CD4-positive, alpha-beta T cell treated with Interleukin-15 for 1 hour (primary cell): ENCODE measurements at regions not wholly inside any gene's neighbourhood (a gene's known extent, or its start where the extent isn't known, plus 50 kb on each side); places are given as distances from the start of the nearest gene placed in this dataset.
"Not testable (repeated sequence)": the region's sequence is repeated elsewhere in the genome, so short reads cannot be mapped to it uniquely, and the experiment has no call there.

Experiments
- DNase-seq: peaks from one replicate; pipeline ENCODE4 v3.0.0-alpha.2; 2020

DNA sequence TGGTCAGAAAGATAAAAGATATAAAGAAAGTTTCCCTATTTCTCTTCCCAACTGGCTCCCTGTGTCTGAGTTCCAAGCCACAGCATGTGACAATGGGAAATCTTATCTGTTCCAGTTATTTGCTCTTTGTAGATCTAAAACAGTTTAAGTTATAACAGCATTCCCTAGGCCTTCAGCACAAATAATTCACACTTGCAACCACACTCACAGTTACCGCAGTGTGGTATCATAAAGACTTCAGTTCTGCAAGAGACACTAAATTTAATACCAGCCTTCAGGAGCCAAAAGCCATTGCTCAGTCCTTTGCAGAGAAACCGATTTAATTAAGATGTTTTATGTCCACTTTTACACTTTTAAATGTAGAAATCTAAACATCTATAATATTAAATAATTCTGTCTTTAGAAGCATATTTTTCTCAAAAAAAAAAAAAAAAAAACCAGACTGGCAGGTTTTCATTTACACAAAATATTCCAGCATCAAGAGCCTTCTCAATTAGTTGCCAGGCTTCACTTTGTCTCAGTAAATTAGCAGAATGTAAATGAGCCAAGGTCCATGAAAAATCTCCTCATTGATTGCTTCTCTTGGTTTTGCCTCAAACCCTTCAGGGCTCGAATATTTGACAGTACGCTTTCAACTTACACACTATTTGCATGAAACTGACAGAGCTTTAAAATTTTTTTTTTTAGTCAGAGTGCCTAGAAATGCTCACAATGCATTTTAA is 300.0 kb upstream of the DDI1 start:
- no peak for DNase-seq

DNA sequence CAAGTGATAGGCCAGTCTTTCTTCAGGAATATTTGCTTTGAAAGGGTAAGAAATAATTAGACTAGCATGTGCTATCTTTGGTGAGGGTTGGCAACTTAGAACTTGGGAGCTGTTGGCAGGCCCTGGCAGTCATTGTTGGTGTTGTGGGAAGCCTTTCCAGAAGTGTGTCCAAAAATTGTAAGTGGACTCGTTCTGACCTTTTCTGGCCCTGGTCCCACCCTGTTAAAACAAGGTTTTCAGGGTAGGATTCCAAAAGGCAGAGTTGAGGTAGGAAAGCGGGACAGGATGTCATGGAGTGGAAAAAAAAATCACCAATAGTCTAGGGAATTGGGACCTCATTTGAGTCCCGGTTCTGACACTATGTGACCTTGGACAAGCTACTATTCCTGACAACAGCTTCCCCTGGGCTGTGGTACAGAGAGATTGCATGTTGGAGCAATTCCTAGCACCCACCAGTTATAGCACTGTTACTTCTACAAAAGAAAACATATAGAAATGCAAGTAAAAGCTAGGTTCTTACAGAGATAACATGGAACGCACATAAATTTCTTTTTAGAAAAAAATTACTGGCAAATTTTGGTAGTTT is 299.3 kb upstream of the DDI1 start:
- DNase-seq: no peak

DNA sequence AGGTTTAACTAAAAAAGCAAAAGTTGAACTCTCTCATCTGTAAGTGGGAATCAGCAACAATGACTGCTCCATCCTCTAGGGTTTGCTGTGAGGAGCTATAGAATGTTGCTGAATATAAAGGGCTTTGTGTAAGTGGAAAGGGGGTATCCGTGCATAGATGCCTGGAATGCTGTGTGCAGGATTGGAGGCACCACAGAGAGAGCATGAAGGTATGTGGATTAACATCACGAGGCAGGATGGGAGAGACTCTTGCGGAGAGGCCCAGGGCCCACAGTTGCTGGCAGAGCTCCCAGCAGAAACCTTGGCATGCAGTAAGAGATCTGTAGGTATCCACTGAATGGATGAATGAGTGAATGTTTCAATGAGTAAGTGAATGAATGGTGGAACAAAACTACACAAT is 298.7 kb upstream of the DDI1 start:
- no peak for DNase-seq

DNA sequence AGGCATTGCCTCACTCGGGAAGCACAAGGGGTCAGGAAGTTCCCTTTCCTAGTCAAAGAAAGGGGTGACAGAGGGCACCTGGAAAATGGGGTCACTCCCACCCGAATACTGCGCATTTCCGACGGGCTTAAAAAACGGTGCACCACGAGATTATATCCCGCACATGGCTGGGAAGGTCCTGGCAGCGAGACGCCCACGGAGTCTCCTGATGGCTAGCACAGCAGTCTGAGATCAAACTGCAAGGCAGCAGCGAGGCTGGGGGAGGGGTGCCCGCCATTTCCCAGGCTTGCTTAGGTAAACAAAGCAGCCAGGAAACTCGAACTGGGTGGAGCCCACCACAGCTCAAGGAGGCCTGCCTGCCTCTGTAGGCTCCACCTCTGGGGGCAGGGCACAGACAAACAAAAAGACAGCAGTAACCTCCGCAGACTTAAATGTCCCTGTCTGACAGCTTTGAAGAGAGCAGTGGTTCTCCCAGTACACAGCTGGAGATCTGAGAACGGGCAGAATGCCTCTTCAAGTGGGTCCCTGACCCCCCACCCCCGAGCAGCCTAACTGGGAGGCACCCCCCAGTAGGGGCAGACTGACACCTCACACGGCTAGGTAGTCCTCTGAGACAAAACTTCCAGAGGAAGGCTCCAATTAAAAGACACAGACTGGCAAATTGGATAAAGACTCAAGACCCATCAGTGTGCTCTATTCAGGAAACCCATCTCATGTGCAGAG is 297.2 kb upstream of the DDI1 start:
- DNase-seq: not testable (repeated sequence)

DNA sequence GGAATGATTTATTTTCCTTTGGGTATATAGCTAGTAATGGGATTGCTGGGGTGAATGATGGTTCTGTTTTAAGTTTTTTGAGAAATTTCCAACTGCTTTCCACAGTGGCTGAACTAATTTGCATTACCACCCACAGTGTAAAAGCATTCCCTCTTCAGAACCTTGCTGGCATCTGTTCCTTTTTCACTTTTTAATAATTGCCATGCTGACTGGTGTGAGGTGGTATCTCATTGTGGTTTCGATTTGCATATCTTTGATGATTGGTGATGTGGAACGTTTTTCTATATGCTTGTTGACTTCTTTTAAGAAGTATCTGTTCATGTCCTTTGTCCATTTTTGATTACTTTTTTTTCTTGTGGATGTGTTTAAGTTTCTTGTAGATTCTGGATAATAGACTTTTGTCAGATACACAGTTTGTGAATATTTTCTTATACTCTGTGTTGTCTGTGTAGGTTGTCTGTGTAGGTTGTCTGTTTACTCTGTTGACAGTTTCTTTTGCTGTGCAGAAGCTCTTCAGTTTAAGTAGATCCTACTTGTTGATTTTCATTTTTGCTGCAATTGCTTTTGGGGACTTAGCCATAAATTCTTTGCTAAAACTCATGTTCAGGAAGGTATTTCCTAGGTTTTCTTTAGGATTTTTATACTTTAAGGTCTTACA is 291.8 kb upstream of the DDI1 start:
- no peak for DNase-seq

DNA sequence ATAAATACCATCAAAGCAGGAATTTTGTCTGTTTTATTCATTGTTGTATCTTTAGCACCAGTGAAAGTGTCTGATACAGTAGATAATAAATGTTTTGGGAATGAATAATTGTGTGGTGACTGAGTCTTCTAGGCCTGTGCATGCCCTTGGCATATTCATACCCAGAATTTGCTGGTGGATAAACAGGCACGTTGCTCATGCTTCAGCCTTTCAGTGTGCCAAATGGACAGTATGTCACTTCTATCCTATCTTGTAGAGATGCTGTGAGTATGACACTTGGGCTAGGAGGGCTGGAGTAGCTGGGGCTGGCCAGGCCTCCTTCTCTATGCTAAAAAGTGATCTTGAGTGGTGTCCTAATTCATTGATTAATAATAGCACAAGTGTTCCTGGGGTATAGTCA is 287.3 kb upstream of the DDI1 start:
- no peak for DNase-seq

DNA sequence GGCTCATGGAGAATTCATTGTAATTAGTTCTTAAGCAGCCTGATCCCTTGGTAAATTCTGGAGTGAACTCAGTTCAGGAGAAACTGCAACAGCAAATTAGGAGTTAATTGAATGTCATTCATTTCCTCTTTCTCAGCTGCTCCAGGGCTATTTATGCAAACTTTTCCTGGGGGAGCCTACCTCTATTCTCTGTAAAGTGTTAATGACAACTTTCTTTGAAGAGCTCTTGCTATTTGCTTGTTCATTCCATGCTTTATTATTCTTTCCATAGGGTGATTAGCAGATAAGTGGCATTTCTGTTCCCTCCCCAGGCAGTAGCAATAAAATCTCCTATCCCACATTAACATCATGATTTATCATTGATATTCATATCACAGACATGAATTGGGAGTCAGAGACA is 267.6 kb upstream of the DDI1 start:
- DNase-seq: no peak

DNA sequence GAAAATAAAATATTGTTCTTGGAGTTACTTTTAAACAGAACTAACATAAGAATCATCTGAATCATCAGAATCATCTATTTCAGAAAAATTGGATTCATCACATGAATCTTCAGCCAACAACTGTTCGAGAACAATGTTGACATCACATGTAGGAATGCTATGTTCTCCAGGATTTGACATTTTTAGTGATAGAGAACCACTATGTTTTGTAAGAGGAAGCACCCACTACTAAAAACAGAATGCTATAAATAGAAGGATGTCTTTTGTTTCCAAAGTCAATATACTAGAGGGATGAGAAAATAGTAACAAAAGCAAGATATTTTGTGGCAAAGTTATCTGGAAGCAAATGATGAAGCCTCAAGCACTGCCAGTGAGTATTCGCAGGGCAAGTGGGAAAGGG is 263.4 kb upstream of the DDI1 start:
- DNase-seq: no peak

DNA sequence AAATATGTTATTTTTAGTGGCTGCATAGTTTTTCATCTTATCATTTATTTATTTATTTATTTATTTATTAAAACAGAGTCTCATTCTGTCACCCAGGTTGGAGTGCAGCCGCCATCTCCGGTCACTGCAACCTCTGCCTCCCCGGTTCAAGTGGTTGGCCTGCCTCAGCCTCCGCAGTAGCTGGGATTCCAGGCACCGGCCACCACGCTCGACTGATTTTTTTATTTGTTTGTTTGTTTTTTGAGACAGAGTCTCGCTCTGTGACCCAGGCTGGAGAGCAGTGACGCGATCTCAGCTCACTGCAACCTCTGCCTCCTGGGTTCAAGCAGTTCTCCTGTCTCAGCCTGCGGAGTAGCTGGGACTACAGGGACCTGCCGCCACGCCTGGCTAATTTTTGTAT is 262.9 kb upstream of the DDI1 start:
- no peak for DNase-seq

DNA sequence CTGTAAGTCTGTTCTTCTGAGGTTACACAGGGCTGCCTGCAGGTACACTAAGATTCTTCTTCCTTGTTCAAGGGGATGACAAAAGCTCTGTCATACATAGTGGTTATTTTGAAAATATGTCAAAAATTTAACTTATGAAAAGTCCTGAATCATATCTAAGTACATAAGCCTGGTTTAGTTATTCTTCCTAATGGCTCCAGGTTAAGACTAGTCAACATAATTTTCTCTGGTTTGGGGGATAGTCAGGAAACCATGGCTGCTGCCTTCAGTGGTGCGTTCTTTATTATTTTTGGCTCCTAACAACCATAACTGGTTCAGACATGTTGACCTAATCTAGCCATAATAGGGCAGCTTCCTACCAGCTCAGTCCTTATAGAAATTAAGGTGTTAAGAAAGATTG is 257.4 kb upstream of the DDI1 start:
- no peak for DNase-seq

DNA sequence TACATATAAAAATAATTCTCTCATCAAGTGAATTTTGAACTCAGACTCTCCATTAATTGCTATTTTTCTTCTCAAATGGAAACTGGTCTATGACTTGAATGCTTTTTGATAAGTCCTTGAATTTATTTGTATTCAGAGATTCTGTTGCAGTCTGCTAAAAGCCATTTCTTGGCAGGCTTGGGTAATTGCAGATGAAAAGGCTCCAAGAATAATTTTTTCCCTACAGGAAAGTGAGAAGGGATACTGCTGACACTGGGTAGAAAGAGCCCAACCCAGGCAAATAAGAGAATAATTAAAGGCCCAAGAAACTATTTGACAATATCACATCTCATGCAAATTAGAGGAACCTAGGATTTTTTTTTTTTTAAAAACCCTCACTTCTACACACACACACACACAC is 246.5 kb upstream of the DDI1 start:
- no peak for DNase-seq

DNA sequence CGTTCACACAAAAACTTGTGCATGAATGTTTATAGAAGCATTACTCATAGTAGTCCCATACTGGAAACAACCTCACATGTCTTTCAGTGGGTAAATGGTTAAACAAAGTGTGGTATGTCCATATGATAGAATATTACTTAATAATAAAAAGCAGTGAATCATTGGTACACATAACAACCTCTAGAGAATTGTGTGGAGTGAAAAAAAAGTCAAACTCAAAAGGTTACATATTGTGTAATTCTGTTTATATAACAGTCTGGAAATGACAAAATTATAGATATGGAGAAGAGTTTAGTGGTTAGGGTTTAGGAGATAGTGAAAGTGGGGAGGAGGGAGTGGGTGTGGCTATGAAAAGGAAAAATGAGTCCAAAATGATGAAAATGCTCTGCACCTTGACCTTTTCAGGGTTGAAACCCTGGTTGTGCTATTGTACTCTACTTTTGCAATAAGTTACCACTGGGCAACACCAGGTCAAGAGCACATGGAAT is 243.4 kb upstream of the DDI1 start:
- DNase-seq: no peak

DNA sequence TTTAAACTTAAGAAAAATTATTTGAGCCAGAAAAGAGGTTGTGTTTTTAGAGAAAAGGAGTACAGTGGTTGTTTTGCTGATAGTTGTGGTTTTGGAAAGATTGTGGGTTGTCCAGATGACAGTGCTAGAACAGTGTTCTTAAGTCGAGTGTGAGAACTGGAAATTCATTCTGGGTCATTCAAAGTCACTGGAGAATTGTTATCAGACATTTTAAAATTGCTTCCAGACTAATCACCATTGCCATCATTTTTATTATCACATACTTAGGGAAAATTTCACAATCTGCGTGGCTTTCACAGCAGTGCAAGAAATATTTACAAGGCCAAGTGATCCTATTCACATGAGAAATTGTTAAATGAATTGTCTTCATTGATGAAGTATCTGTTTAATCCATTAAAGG is 242.2 kb upstream of the DDI1 start:
- DNase-seq: no peak

DNA sequence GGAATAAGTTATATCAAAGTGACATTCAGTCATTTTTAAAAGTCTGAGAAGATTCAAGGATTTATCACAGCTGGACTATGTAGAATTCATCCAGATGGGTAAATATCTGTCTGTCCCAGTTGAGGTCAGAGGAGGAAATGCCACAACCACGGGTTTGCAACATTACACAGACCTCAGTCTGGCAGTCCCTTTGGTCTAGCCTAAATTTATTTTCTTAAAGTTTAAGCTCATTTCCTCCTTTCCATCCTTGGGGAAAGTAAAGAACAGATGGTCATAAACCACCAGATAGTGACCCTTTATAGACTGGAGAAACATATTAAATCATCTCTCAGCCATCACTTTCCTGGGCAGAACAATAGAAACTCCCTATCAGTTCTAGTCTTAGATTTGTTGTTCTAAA is 238.4 kb upstream of the DDI1 start:
- DNase-seq: no peak

DNA sequence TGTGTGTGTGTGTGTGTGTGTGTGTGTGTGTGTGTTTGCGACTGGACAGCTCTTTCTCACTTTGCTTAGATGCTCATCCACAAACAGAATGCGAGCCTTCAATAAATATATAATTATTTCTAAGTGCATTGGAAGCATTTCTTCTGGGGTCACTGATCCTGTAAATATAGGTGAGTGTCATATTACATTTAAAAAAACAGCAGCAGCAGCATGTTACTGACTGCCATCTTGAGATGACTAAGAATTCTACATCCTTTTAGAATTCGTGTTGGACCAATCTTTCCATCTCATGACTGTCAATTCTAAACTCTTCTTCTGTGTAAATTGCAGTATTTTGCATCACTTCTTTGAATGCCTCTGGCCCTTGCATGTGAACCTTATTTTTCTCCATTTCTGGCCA is 238.0 kb upstream of the DDI1 start:
- no peak for DNase-seq

DNA sequence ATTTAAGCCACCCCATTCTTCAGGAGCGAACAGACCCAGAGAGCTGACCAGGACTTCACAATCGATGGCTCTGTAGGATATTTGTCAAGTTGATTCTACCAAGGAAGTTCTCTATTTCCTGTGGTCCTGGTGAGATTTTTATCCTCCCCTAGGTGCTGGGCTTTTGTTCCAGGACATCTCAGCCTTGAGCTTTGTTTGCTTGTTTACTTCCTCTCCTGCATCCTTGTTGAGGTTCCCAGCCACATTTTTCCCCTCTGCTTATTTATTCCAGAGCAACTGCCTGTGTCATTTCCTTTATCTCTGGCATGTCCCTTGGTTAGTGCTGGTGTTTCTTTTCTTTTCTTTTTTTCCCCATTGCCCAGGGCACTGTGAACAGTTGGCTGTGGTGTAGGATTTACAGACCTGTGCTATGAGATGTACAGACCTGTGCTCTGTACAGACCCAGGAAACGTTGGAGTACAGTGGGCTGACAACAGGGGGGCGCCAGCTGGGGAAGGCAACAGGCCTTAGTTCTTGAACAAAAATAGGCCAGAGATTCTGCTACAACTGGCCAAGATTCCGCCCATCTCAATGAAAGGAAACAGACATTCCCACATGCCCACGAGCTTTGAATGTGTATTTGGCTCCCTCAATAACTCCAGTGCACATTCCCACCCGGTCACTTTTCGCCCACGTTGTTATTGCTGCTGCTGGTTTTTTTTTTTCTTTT is 235.9 kb upstream of the DDI1 start:
- DNase-seq: no peak

DNA sequence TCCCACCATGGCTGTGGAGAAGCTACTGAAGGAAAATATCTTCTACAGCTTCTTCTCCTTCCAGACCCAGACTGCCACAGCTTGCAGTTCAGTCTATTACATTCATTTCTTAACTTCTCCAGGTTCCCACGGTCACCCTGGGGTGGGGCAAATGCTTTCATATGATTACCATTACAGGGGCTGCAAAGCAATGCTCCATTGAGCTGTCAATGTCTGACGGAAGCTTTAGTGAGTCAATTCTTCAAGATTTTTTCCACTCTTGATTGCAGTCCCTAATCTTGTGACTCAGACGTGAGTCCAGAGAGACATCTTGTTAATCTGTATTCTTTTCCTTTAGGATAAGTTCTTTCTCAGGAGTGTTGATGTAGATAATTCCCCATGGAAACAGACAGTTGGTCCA is 233.4 kb upstream of the DDI1 start:
- DNase-seq: no peak

DNA sequence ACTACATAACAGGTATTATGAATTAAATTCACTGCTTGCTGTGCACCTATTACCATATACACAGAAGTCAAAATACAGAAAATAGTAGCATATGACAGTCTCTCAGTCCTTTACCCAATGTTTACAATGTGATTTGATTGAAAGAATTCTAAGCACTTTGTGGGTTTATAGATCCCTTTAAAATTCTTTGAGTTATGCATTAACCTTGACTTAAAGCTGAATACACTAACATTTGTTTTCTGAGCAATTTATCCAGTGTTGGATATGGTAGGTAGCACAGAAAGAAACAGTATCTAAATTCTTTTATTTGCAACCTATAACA is 230.8 kb upstream of the DDI1 start:
- DNase-seq: no peak

DNA sequence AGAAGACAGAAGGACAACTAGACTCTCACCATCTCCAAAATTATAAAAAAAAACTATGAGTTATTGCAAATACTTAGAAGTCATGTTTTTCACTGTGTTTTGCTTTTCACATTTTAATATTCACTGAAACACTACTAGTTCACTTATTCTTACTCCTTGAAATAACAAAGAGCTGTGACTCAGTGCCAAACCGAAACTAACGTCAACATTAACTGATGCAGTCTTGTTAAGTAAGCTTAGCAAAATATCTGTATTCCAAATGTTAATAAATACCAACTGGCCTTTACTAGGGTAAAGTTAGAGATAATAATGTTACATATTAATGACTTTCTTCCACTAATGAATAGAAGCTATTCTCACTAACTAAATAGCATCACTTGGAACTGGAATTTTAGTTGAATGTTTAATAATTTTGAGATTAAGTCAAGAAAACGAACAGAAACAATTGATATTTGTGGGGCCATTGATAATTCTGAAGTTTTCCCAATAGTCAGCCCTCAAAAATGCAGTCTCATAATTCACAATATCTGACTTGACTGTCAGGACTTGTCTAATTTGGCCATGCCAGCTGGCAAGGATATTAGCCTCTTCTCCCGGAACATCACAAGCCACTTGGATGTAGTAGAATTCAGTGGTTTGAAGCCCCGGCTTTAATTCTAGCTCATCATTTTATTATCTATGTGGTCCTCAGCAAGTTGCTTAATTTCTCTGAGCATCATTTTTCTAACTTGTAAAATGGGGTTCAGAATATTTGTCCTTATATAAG is 230.1 kb upstream of the DDI1 start:
- DNase-seq: no peak

DNA sequence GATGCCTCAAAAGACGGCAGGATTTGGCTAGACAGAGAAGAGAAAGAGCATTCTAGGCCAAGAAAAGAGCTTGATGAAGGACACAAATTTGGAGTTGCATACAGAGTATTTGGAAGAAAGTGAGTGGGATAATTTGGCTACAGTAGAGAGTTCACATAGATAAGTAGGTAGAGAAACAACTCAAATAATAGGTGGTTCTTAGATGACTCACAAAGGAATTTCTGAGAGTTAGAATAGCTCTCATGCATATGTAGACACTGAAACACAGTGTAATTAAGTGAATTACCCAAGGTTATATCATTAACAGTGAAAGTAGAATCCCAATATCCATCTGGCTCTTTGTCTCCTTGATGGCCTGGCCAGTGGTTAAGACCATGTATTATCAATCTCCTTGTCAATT is 228.6 kb upstream of the DDI1 start:
- no peak for DNase-seq

DNA sequence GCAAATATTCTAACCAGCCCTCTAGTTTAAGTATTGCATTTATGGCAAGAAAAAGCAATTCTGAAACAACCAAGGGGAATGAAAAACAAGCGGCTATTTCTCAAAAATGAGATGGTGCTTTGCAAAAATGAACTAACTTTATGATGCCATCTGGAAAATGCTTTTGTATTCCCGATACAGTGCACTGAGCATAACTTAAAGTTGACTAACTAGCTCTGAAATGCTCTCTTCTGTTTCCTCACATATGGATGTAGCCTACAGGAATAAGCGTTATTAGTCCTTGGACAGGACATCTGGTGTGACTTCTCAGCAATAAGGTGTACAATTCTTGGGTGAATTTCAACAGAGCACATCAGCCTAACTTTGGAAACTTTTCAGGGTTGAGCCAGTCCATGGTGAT is 228.2 kb upstream of the DDI1 start:
- no peak for DNase-seq

DNA sequence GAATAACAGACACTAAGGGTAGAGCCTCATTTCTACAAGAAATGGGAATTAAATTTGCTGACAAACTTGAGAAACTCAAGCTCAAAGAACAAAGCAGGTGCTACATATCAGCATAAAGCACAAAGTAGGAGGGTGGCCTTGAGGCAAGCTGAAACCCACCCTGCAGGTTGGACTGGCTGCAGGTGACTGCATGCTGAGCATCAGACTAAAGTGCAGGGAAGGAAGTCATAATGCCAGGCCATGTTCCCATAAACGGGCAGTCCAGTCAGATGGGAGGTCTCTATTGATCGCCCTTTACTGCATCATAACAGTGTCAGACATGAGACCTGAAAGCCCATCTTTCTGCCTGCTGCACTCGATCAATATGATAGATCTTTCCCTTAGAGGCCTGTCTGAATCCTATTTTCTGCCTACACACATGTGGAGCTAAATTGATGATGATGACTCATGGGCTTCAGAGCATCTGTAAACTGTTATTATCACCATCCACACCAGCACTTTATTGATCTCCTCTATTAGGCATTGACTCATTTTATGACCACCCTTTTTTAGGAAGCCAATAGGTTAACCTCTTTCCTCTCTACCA is 224.5 kb upstream of the DDI1 start:
- DNase-seq: no peak
